HCT116 (cell line): ENCODE measurements at regions not wholly inside any gene's neighbourhood (a gene's known extent, or its start where the extent isn't known, plus 50 kb on each side); places are given as distances from the start of the nearest gene placed in this dataset.
A peak's percentile ranks its signal among the peaks of the same experiment; 100 is the strongest.

Experiments
- ATAC-seq: fragments of 200-7000 bp; cut with Tn5 transposase; 2 replicates; pipeline ENCODE4 v1.9.1; 2020; ENCODE audit warnings: mild to moderate bottlenecking, moderate library complexity
- BruUV-seq: library from RNA; stranded (reverse); fragments of 400-500 nt; replicated peaks from 2 replicates; lab custom pipeline; 2021; lab: Mats Ljungman, UMichigan
- CTCF ChIA-PET: fragments of 300-600 bp; sonication (Branson Sonifier 250); formaldehyde crosslinking; loops from one replicate; lab custom pipeline; 2021; ENCODE audit warnings: antibody characterized with exemption; lab: Charles Lee
- POLR2A ChIA-PET: fragments of 300-600, 350-600 bp; sonication (Branson Sonifier 250); formaldehyde crosslinking; loops from one replicate; lab custom pipeline; 2021; ENCODE audit warnings: antibody characterized with exemption; lab: Charles Lee
- RAD21 ChIA-PET, 2 experiments: fragments of 300-600 bp; sonication (Branson Sonifier 250); formaldehyde crosslinking; loops; one replicate each; lab custom pipeline; 2023; ENCODE audit warnings: low total read pairs in 2 of 2; ENCODE audit not compliant: uncharacterized antibody in 2 of 2, unreplicated experiment in 2 of 2, low non-redundant PET in 1 of 2; lab: Charles Lee
- DNase-seq: peaks from one replicate; pipeline ENCODE4 v3.0.0-alpha.2; 2010; ENCODE audit warnings: low read depth, low spot score
- H2AFZ ChIP-seq: fragments of 200-600 bp; shearing (Covaris generic), sonication (generic); 2 replicates; pipeline ENCODE4 v1.6.1; 2017; ENCODE audit warnings: low read depth, mixed run types, mixed read lengths, antibody characterized with exemption, low read length; ENCODE audit not compliant: poor library complexity, severe bottlenecking
- H3K27ac ChIP-seq: 2 replicates; pipeline ENCODE4 v1.5.1; 2012; ENCODE audit warnings: low read depth, low read length
- H3K27me3 ChIP-seq: fragments of 200-600 bp; sonication (generic); 2 replicates; pipeline ENCODE4 v1.6.1; 2016; ENCODE audit warnings: mixed run types, low read length, mixed read lengths; ENCODE audit not compliant: insufficient read depth
- H3K36me3 ChIP-seq, 2 experiments: fragments of 200-500 bp in 1 of 2; fragments of 200-600 bp in 1 of 2; sonication (Bioruptor generic) in 1 of 2; sonication (generic) in 1 of 2; 2 replicates each; pipeline versions ENCODE4 v1.5.1 to v1.6.1; 2014 to 2016; ENCODE audit warnings: low read length in 2 of 2, inconsistent platforms in 1 of 2, mixed read lengths in 1 of 2, mixed run types in 1 of 2; ENCODE audit not compliant: insufficient read depth in 2 of 2, control insufficient read depth in 1 of 2
- H3K4me1 ChIP-seq, 2 experiments: fragments of 200-600 bp in 1 of 2; sonication (generic) in 1 of 2; 2 replicates each; pipeline versions ENCODE4 v1.5.1 to v1.6.1; 2012 to 2017; ENCODE audit warnings: low read length in 2 of 2, inconsistent platforms in 1 of 2, mild to moderate bottlenecking in 1 of 2, mixed read lengths in 1 of 2, mixed run types in 1 of 2, moderate library complexity in 1 of 2; ENCODE audit not compliant: insufficient read depth in 2 of 2, control insufficient read depth in 1 of 2
- H3K4me2 ChIP-seq: fragments of 200-600 bp; sonication (generic); 2 replicates; pipeline ENCODE4 v1.6.1; 2017; ENCODE audit warnings: mixed run types, low read length, mixed read lengths
- H3K4me3 ChIP-seq, 2 experiments: fragments of 200-600 bp in 1 of 2; sonication (generic) in 1 of 2; replicated peaks in 1 of 2; 2 replicates each; pipeline ENCODE4 v1.5.1; 2011 to 2016; ENCODE audit warnings: low read length in 2 of 2, control low read depth in 1 of 2, low read depth in 1 of 2, mild to moderate bottlenecking in 1 of 2, mixed read lengths in 1 of 2, mixed run types in 1 of 2
- H3K79me2 ChIP-seq: fragments of 200-600 bp; sonication (generic); 2 replicates; pipeline ENCODE4 v1.6.1; 2017; ENCODE audit warnings: mild to moderate bottlenecking, mixed run types, low read length, moderate library complexity, mixed read lengths; ENCODE audit not compliant: insufficient read depth
- H3K9ac ChIP-seq: fragments of 200-600 bp; sonication (generic); 2 replicates; pipeline ENCODE4 v1.6.1; 2016; ENCODE audit warnings: low read length, mixed read lengths
- H3K9me2 ChIP-seq: fragments of 200-600 bp; sonication (generic), shearing (Covaris generic); 2 replicates; pipeline ENCODE4 v1.6.1; 2017; ENCODE audit warnings: mixed run types, mild to moderate bottlenecking, moderate library complexity; ENCODE audit not compliant: insufficient read depth
- H3K9me3 ChIP-seq, 2 experiments: fragments of 200-500 bp in 1 of 2; fragments of 200-600 bp in 1 of 2; sonication (Bioruptor generic) in 1 of 2; sonication (generic) in 1 of 2; 2 replicates each; pipeline ENCODE4 v1.6.1; 2014 to 2017; ENCODE audit warnings: low read length in 2 of 2, mixed read lengths in 2 of 2, inconsistent platforms in 1 of 2, low read depth in 1 of 2, mild to moderate bottlenecking in 1 of 2, mixed run types in 1 of 2, moderate library complexity in 1 of 2; ENCODE audit not compliant: control insufficient read depth in 1 of 2, insufficient read depth in 1 of 2
- H4K20me1 ChIP-seq: fragments of 200-600 bp; sonication (generic), shearing (Covaris generic); 2 replicates; pipeline ENCODE4 v1.6.1; 2017; ENCODE audit warnings: mixed run types, mild to moderate bottlenecking, moderate library complexity; ENCODE audit not compliant: insufficient read depth
- EGR1 ChIP-seq: IDR thresholded peaks from 2 replicates; pipeline ENCODE4 v1.6.1; 2012; ENCODE audit warnings: low read depth
- ELF1 ChIP-seq: IDR thresholded peaks from 2 replicates; pipeline ENCODE4 v1.6.1; 2012; ENCODE audit warnings: low read depth, borderline replicate concordance
- FOSL1 ChIP-seq: IDR thresholded peaks from 2 replicates; pipeline ENCODE4 v1.6.1; 2012; ENCODE audit warnings: low read depth
- JUND ChIP-seq: IDR thresholded peaks from 2 replicates; pipeline ENCODE4 v1.6.1; 2012
- RAD21 ChIP-seq: IDR thresholded peaks from 2 replicates; pipeline ENCODE4 v1.6.1; 2012; ENCODE audit warnings: low read depth, mild to moderate bottlenecking
- SIN3A ChIP-seq: IDR thresholded peaks from 2 replicates; pipeline ENCODE4 v1.6.1; 2012; ENCODE audit warnings: low read depth
- TCF7L2 ChIP-seq: IDR thresholded peaks from 2 replicates; pipeline ENCODE4 v1.7.0; 2011; ENCODE audit warnings: borderline replicate concordance, inconsistent platforms; ENCODE audit not compliant: insufficient read depth, insufficient read length; ENCODE audit errors: extremely low read depth
- ZFX ChIP-seq: fragments of 450-650 bp; IDR thresholded peaks from 2 replicates; pipeline ENCODE4 v1.6.1; 2017
- ZNF274 ChIP-seq: fragments of 200-500 bp; sonication (Bioruptor generic); IDR thresholded peaks from 2 replicates; pipeline ENCODE4 v1.6.1; 2014; ENCODE audit warnings: mild to moderate bottlenecking, low read depth, low read length, inconsistent platforms
- intact Hi-C: fragments of 100-400 bp; cut with micrococcal nuclease; formaldehyde crosslinking; loops from 2 replicates; pipeline ENCODE4 v1.10.0; 2022
- TF ChIP-seq, protein P1 (sequence below): IDR thresholded peaks from 2 replicates; pipeline ENCODE4 v1.6.1; 2012
- TF ChIP-seq, protein P2 (sequence below), 3 experiments: fragments of 200-600 bp in 1 of 3; sonication (generic) in 1 of 3; IDR thresholded peaks in 2 of 3; conservative IDR thresholded peaks in 1 of 3; 2 replicates each; pipeline ENCODE4 v1.5.1; 2012 to 2017; ENCODE audit warnings: low read depth in 2 of 3, low read length in 2 of 3, antibody characterized with exemption in 1 of 3, borderline replicate concordance in 1 of 3, control low read depth in 1 of 3, mild to moderate bottlenecking in 1 of 3, mixed read lengths in 1 of 3, mixed run types in 1 of 3, moderate library complexity in 1 of 3; ENCODE audit not compliant: insufficient read depth in 1 of 3
- TF ChIP-seq, protein P3 (sequence below): IDR thresholded peaks from 2 replicates; pipeline ENCODE4 v1.6.1; 2011; ENCODE audit warnings: mild to moderate bottlenecking, low read length, moderate library complexity; ENCODE audit not compliant: insufficient replicate concordance; ENCODE audit errors: extremely low read depth

DNA sequence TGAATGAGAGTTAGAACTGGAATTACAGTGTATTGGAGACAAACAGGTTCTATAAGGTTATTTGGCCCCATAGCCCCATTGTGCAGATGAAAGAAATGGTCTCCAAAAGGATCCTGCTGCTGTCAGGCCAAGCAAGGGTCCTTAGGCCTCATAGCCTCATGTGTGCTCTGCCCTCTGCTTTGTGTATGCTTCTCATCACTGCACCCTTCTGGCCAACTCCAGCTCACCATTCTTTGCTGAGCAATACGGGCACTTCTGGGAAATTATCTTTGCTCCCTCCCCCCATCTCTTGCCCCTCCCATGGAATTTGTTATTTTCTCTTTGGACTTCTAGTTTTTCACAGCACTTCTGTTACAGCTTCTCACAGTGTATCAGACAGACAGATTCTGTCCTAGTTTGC lies 298.8 kb downstream of the FOXA2 start:
- intact Hi-C loops = no loop called here
- no peak overlapping the region for H3K4me2 ChIP-seq
- H3K4me3 ChIP-seq = no peak overlapping the region
- H3K36me3 ChIP-seq = no peaks in the 10 kb centered on the region
- RAD21 ChIA-PET = interaction anchor here in 1 of 2 experiments (0.6 kb wide), 1 partner anchor 566 kb away, joined by 4 read pairs; no protein-coding TSS in a partner anchor
- no peaks in the 10 kb centered on the region for H3K9me2 ChIP-seq
- no peaks in the 10 kb centered on the region for H3K4me1 ChIP-seq
- no peak for DNase-seq
- peaks cover 12% of the 10 kb centered on the region for H3K27me3 ChIP-seq
- H2AFZ ChIP-seq = no peak overlapping the region
- CTCF ChIA-PET = interaction anchor here (0.8 kb wide), 1 partner anchor 9 kb away, joined by 3 read pairs; no protein-coding TSS in a partner anchor
- H3K79me2 ChIP-seq = no peaks in the 10 kb centered on the region
- no peaks in the 10 kb centered on the region for H3K9me3 ChIP-seq
- peak; percentile 59; the same call in 1 of the 2 replicates for ATAC-seq
- no peak for TF ChIP-seq EGR1
- TF ChIP-seq ELF1 = no peak
- TF ChIP-seq, protein P1, sequence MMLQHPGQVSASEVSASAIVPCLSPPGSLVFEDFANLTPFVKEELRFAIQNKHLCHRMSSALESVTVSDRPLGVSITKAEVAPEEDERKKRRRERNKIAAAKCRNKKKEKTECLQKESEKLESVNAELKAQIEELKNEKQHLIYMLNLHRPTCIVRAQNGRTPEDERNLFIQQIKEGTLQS = no peak
- TF ChIP-seq, protein P2, sequence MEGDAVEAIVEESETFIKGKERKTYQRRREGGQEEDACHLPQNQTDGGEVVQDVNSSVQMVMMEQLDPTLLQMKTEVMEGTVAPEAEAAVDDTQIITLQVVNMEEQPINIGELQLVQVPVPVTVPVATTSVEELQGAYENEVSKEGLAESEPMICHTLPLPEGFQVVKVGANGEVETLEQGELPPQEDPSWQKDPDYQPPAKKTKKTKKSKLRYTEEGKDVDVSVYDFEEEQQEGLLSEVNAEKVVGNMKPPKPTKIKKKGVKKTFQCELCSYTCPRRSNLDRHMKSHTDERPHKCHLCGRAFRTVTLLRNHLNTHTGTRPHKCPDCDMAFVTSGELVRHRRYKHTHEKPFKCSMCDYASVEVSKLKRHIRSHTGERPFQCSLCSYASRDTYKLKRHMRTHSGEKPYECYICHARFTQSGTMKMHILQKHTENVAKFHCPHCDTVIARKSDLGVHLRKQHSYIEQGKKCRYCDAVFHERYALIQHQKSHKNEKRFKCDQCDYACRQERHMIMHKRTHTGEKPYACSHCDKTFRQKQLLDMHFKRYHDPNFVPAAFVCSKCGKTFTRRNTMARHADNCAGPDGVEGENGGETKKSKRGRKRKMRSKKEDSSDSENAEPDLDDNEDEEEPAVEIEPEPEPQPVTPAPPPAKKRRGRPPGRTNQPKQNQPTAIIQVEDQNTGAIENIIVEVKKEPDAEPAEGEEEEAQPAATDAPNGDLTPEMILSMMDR (IDR thresholded peaks at IDR 0.05 in 2 of 3, conservative IDR thresholded peaks at IDR 0.05 in 1 of 3; ENCODE audit: borderline replicate concordance in 1 of 3, insufficient read depth in 1 of 3, low read depth in 2 of 3, low read length in 2 of 3) = no peak
- TF ChIP-seq JUND = no peak
- TF ChIP-seq ZFX = no peak
- no peak for TF ChIP-seq RAD21
- TF ChIP-seq ZNF274 = no peak
- no peak for TF ChIP-seq FOSL1
- TF ChIP-seq, protein P3, sequence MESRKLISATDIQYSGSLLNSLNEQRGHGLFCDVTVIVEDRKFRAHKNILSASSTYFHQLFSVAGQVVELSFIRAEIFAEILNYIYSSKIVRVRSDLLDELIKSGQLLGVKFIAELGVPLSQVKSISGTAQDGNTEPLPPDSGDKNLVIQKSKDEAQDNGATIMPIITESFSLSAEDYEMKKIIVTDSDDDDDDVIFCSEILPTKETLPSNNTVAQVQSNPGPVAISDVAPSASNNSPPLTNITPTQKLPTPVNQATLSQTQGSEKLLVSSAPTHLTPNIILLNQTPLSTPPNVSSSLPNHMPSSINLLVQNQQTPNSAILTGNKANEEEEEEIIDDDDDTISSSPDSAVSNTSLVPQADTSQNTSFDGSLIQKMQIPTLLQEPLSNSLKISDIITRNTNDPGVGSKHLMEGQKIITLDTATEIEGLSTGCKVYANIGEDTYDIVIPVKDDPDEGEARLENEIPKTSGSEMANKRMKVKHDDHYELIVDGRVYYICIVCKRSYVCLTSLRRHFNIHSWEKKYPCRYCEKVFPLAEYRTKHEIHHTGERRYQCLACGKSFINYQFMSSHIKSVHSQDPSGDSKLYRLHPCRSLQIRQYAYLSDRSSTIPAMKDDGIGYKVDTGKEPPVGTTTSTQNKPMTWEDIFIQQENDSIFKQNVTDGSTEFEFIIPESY = no peak
- no peak for TF ChIP-seq TCF7L2
- no peak for TF ChIP-seq SIN3A
- TF ChIP-seq, all 23 proteins: peak for 0
- POLR2A ChIA-PET = no interaction called here
- no TSS peak for BruUV-seq
- Histone ChIP-seq H3K27ac (no peak overlapping the region), H4K20me1 (no peaks in the 10 kb centered on the region), H3K9ac (no peak overlapping the region)
